KMS-11 (cell line): ENCODE measurements at regions not wholly inside any gene's neighbourhood (a gene's known extent, or its start where the extent isn't known, plus 50 kb on each side); places are given as distances from the start of the nearest gene placed in this dataset.

Source experiments
- H2AFZ ChIP-seq: fragments of 200-600 bp; sonication (generic); 2 replicates; pipeline ENCODE4 v1.6.1; 2016; ENCODE audit warnings: antibody characterized with exemption, mixed run types, low read depth
- H3K27ac ChIP-seq: fragments of 200-600 bp; sonication (generic); 2 replicates; pipeline ENCODE4 v1.6.1; 2016; ENCODE audit warnings: mild to moderate bottlenecking, mixed run types
- H3K27me3 ChIP-seq: fragments of 200-600 bp; sonication (generic); 2 replicates; pipeline ENCODE4 v1.6.1; 2017; ENCODE audit warnings: mild to moderate bottlenecking, low read depth, mixed run types, moderate library complexity; ENCODE audit not compliant: insufficient read depth
- H3K36me3 ChIP-seq: fragments of 200-600 bp; sonication (generic); 2 replicates; pipeline ENCODE4 v1.6.1; 2017; ENCODE audit warnings: mild to moderate bottlenecking, mixed run types; ENCODE audit not compliant: insufficient read depth
- H3K4me1 ChIP-seq: fragments of 200-600 bp; sonication (generic); 2 replicates; pipeline ENCODE4 v1.6.1; 2016; ENCODE audit warnings: mild to moderate bottlenecking, low read depth, mixed run types; ENCODE audit not compliant: poor library complexity, severe bottlenecking
- H3K4me2 ChIP-seq: fragments of 200-600 bp; sonication (generic); 2 replicates; pipeline ENCODE4 v1.7.0; 2016; ENCODE audit warnings: mild to moderate bottlenecking, mixed run types
- H3K4me3 ChIP-seq: fragments of 200-600 bp; sonication (generic); IDR thresholded peaks from 2 replicates; pipeline ENCODE4 v1.6.1; 2017; ENCODE audit warnings: low read depth, low read length, mixed read lengths; ENCODE audit not compliant: insufficient read depth
- H3K79me2 ChIP-seq: fragments of 200-600 bp; sonication (generic); 2 replicates; pipeline ENCODE4 v1.6.1; 2016; ENCODE audit warnings: low read depth, mixed run types; ENCODE audit not compliant: insufficient read depth
- H3K9ac ChIP-seq: fragments of 200-600 bp; sonication (generic); 2 replicates; pipeline ENCODE4 v1.6.1; 2016; ENCODE audit warnings: mild to moderate bottlenecking, mixed run types
- H4K20me1 ChIP-seq: fragments of 200-600 bp; sonication (generic); 2 replicates; pipeline ENCODE4 v1.6.1; 2016; ENCODE audit warnings: mild to moderate bottlenecking, mixed run types; ENCODE audit not compliant: insufficient read depth
- CTCF ChIP-seq: fragments of 200-600 bp; sonication (generic); conservative IDR thresholded peaks from 2 replicates; pipeline ENCODE4 v1.6.1; 2017; ENCODE audit warnings: low read depth, mild to moderate bottlenecking, antibody characterized with exemption, low read length, moderate library complexity, mixed read lengths

- no peak for TF ChIP-seq CTCF
- H4K20me1 ChIP-seq: no peaks in the 10 kb centered on the region
- peaks cover 38% of the 10 kb centered on the region for H3K4me1 ChIP-seq
- H3K36me3 ChIP-seq: no peaks in the 10 kb centered on the region
- H3K27me3 ChIP-seq: no peaks in the 10 kb centered on the region
- H3K79me2 ChIP-seq: no peaks in the 10 kb centered on the region
- H3K9ac ChIP-seq: no peak overlapping the region
- H3K4me3 ChIP-seq: no peak overlapping the region
- no peak overlapping the region for H3K27ac ChIP-seq
- no peak overlapping the region for H3K4me2 ChIP-seq
- no peak overlapping the region for H2AFZ ChIP-seq
Measured at GRCh38 chrX:46209768-46210167, 335.5 kb downstream of the ZNF674 start.

GRCh38 chrX:46209037-46209436 lies 336.2 kb downstream of the ZNF674 start:
- no peak for TF ChIP-seq CTCF
- Histone ChIP-seq H3K27me3 (no peaks in the 10 kb centered on the region), H2AFZ (no peak overlapping the region), H3K4me2 (peak overlapping the region; percentile 66), H3K4me1 (peaks cover 42% of the 10 kb centered on the region), H4K20me1 (no peaks in the 10 kb centered on the region), H3K79me2 (no peaks in the 10 kb centered on the region), H3K36me3 (no peaks in the 10 kb centered on the region), H3K9ac (no peak overlapping the region), H3K27ac (no peak overlapping the region), H3K4me3 (no peak overlapping the region)

- no peak for TF ChIP-seq CTCF
- no peaks in the 10 kb centered on the region for H4K20me1 ChIP-seq
- no peaks in the 10 kb centered on the region for H3K36me3 ChIP-seq
- H3K4me2 ChIP-seq: peak overlapping the region; percentile 66
- no peak overlapping the region for H3K27ac ChIP-seq
- no peak overlapping the region for H3K4me3 ChIP-seq
- H3K79me2 ChIP-seq: no peaks in the 10 kb centered on the region
- peaks cover 42% of the 10 kb centered on the region for H3K4me1 ChIP-seq
- H3K9ac ChIP-seq: no peak overlapping the region
- H2AFZ ChIP-seq: peak overlapping the region; percentile 19; the same call in 1 of the 2 replicates
- no peaks in the 10 kb centered on the region for H3K27me3 ChIP-seq
Measured at GRCh38 chrX:46208225-46208854, 336.9 kb downstream of the ZNF674 start.

GRCh38 chrX:46204721-46205422 lies 340.3 kb downstream of the ZNF674 start:
- H3K27ac ChIP-seq: no peak overlapping the region
- H4K20me1 ChIP-seq: no peaks in the 10 kb centered on the region
- no peak overlapping the region for H3K9ac ChIP-seq
- no peak overlapping the region for H3K4me3 ChIP-seq
- no peaks in the 10 kb centered on the region for H3K79me2 ChIP-seq
- H3K4me1 ChIP-seq: peaks cover 41% of the 10 kb centered on the region
- peak overlapping the region; percentile 1; the same call in 1 of the 2 replicates for H3K4me2 ChIP-seq
- TF ChIP-seq CTCF: no peak
- no peaks in the 10 kb centered on the region for H3K36me3 ChIP-seq
- H2AFZ ChIP-seq: no peak overlapping the region
- H3K27me3 ChIP-seq: no peaks in the 10 kb centered on the region
